K562 (cell line): ENCODE measurements at regions not wholly inside any gene's neighbourhood (a gene's known extent, or its start where the extent isn't known, plus 50 kb on each side); places are given as distances from the start of the nearest gene placed in this dataset.

Experiments used
- ATAC-seq: fragments of 200-7000 bp; cut with Tn5 transposase; 3 replicates; pipeline ENCODE4 v1.9.1; 2020; ENCODE audit warnings: moderate library complexity
- BruUV-seq: library from RNA; stranded (reverse); fragments of 400-500 nt; replicated peaks from 2 replicates; lab custom pipeline; 2021; lab: Mats Ljungman, UMichigan
- CTCF ChIA-PET: fragments of 300-600 bp; formaldehyde crosslinking; extraction: SDS; loops from one replicate; lab custom pipeline; 2021; ENCODE audit warnings: low intra/inter-chr PET ratio; lab: Yijun Ruan, JAX
- POLR2A ChIA-PET: fragments of 300-600, 350-650 bp; sonication (Branson Sonifier 250); formaldehyde crosslinking; extraction: SDS; loops from one replicate; lab custom pipeline; 2021; ENCODE audit warnings: antibody characterized with exemption, inconsistent platforms; lab: Yijun Ruan, JAX
- DNase-seq, 4 experiments: peaks; one replicate each; pipeline versions ENCODE4 v3.0.0 to v3.0.0-alpha.2; 2011 to 2018; ENCODE audit warnings: low spot score in 3 of 4, mixed read lengths in 3 of 4; ENCODE audit errors: extremely low read depth in 1 of 4
- FAIRE-seq: peaks from 2 replicates; lab custom pipeline; 2011; peaks lifted over from hg19 to GRCh38; lab: Jason Lieb, UNC
- H2AFZ ChIP-seq: 2 replicates; pipeline ENCODE4 v1.6.0; 2011; ENCODE audit warnings: low read depth, low read length, control low read depth, inconsistent platforms
- H3K27ac ChIP-seq: fragments of 200-600 bp; 3 replicates; pipeline ENCODE4 v1.8.0; 2011; ENCODE audit warnings: low read depth, mild to moderate bottlenecking, control low read depth, inconsistent platforms, low read length, moderate library complexity, mixed read lengths; ENCODE audit errors: extremely low read depth
- H3K27me3 ChIP-seq, 2 experiments: fragments of 300-600 bp in 1 of 2; 2 replicates in 1 of 2; 3 replicates in 1 of 2; pipeline versions ENCODE4 v1.6.0 to v1.8.0; 2011; ENCODE audit warnings: inconsistent platforms in 2 of 2, low read length in 2 of 2, mild to moderate bottlenecking in 1 of 2, mixed read lengths in 1 of 2, moderate library complexity in 1 of 2; ENCODE audit not compliant: control insufficient read depth in 2 of 2, insufficient read depth in 2 of 2
- H3K36me3 ChIP-seq: fragments of 300-600 bp; 3 replicates; pipeline ENCODE4 v1.8.0; 2011; ENCODE audit warnings: mild to moderate bottlenecking, low read length, inconsistent platforms; ENCODE audit not compliant: control insufficient read depth, insufficient read depth
- H3K4me1 ChIP-seq, 2 experiments: fragments of 200-600 bp in 1 of 2; replicated peaks in 1 of 2; 2 replicates in 1 of 2; 3 replicates in 1 of 2; pipeline versions ENCODE4 v1.5.1 to v1.8.0; 2011; ENCODE audit warnings: inconsistent platforms in 2 of 2, low read length in 2 of 2, mild to moderate bottlenecking in 1 of 2, mixed read lengths in 1 of 2, moderate library complexity in 1 of 2; ENCODE audit not compliant: control insufficient read depth in 2 of 2, insufficient read depth in 2 of 2
- H3K4me2 ChIP-seq: 2 replicates; pipeline ENCODE4 v1.6.1; 2011; ENCODE audit warnings: low read length, control low read depth, inconsistent platforms, mixed read lengths; ENCODE audit not compliant: insufficient read depth
- H3K4me3 ChIP-seq: fragments of 200-600 bp; sonication (generic), shearing (Covaris generic); 2 replicates; pipeline ENCODE4 v1.5.1; 2016; ENCODE audit warnings: control low read depth, inconsistent platforms
- H3K79me2 ChIP-seq: fragments of 200-600 bp; 3 replicates; pipeline ENCODE4 v1.8.0; 2011; ENCODE audit warnings: low read length, inconsistent platforms; ENCODE audit not compliant: control insufficient read depth, insufficient read depth
- H3K9ac ChIP-seq, 2 experiments: 2 replicates each; pipeline versions ENCODE4 v1.6.0 to v1.6.1; 2011; ENCODE audit warnings: low read depth in 2 of 2, low read length in 2 of 2, control low read depth in 1 of 2, inconsistent platforms in 1 of 2, mild to moderate bottlenecking in 1 of 2, mixed read lengths in 1 of 2; ENCODE audit not compliant: insufficient read depth in 1 of 2
- H3K9me1 ChIP-seq: one replicate; pipeline ENCODE4 v1.6.0; 2011; ENCODE audit warnings: inconsistent platforms, mild to moderate bottlenecking, low read length, moderate library complexity; ENCODE audit not compliant: control insufficient read depth, insufficient read depth
- H3K9me3 ChIP-seq: replicated peaks from 2 replicates; pipeline ENCODE4 v1.5.1; 2011; ENCODE audit warnings: low read depth, low read length, inconsistent platforms; ENCODE audit not compliant: control insufficient read depth, insufficient read depth
- H4K20me1 ChIP-seq: replicated peaks from 2 replicates; pipeline ENCODE4 v1.6.1; 2011; ENCODE audit warnings: low read length, inconsistent platforms, mixed read lengths; ENCODE audit not compliant: control insufficient read depth, insufficient read depth
- BRD4 ChIP-seq: fragments of 200-600 bp; sonication (generic); IDR thresholded peaks from 2 replicates; pipeline ENCODE4 v1.6.1; 2017; ENCODE audit warnings: inconsistent platforms
- CCAR2 ChIP-seq: fragments of 200-400 bp; formaldehyde crosslinking; IDR thresholded peaks from 2 replicates; pipeline ENCODE4 v1.6.1; 2017; ENCODE audit warnings: mild to moderate bottlenecking, low read depth, low read length
- EGR1 ChIP-seq: fragments of 450-650 bp; conservative IDR thresholded peaks from 2 replicates; pipeline ENCODE4 v1.6.1; 2017; ENCODE audit warnings: mild to moderate bottlenecking
- KAT7 ChIP-seq: sonication (generic); formaldehyde crosslinking; IDR thresholded peaks from 2 replicates; pipeline ENCODE4 v1.8.0; 2022; ENCODE audit warnings: missing genetic modification reagents, mild to moderate bottlenecking, borderline replicate concordance
- KDM4B ChIP-seq, 2 experiments: fragments of 450-650 bp in 1 of 2; sonication (generic) in 1 of 2; IDR thresholded peaks; 2 replicates each; pipeline ENCODE4 v1.6.1; 2016 to 2017; ENCODE audit warnings: borderline replicate concordance in 2 of 2, antibody characterized with exemption in 1 of 2, low read depth in 1 of 2, mild to moderate bottlenecking in 1 of 2
- KLF1 ChIP-seq: fragments of 450-650 bp; IDR thresholded peaks from 2 replicates; pipeline ENCODE4 v1.6.1; 2016; ENCODE audit warnings: missing genetic modification characterization, missing compliant biosample characterization
- LARP7 ChIP-seq: fragments of 450-650 bp; IDR thresholded peaks from 2 replicates; pipeline ENCODE4 v1.6.1; 2016
- MTA1 ChIP-seq: fragments of 450-650 bp; IDR thresholded peaks from 2 replicates; pipeline ENCODE4 v1.6.1; 2017; ENCODE audit warnings: borderline replicate concordance
- PHF20 ChIP-seq: fragments of 450-650 bp; IDR thresholded peaks from 2 replicates; pipeline ENCODE4 v1.6.1; 2018; ENCODE audit not compliant: partially characterized antibody
- RAD21 ChIP-seq, 2 experiments: fragments of 250-450 bp in 1 of 2; fragments of 450-650 bp in 1 of 2; sonication (Bioruptor Pico) in 1 of 2; formaldehyde crosslinking in 1 of 2; IDR thresholded peaks in 1 of 2; conservative IDR thresholded peaks in 1 of 2; 2 replicates each; pipeline versions ENCODE4 v1.4.0 to v1.8.0; 2020 to 2022; ENCODE audit warnings: mild to moderate bottlenecking in 2 of 2, moderate library complexity in 1 of 2
- RBBP5 ChIP-seq: fragments of 200-600 bp; sonication (generic); IDR thresholded peaks from 2 replicates; pipeline ENCODE4 v1.6.1; 2012; ENCODE audit warnings: borderline replicate concordance, mild to moderate bottlenecking, low read length, control low read depth, inconsistent platforms; ENCODE audit not compliant: insufficient read depth, poor library complexity, severe bottlenecking
- RBM14 ChIP-seq: fragments of 200-400 bp; formaldehyde crosslinking; IDR thresholded peaks from 2 replicates; pipeline ENCODE4 v1.6.1; 2018; ENCODE audit warnings: low read depth, mild to moderate bottlenecking, low read length, moderate library complexity, borderline replicate concordance; ENCODE audit not compliant: insufficient read depth
- TFAM ChIP-seq: fragments of 250-450 bp; sonication (Bioruptor Pico); conservative IDR thresholded peaks from 2 replicates; pipeline ENCODE4 v1.5.0; 2021; ENCODE audit warnings: mild to moderate bottlenecking, moderate library complexity
- THRAP3 ChIP-seq: fragments of 450-650 bp; IDR thresholded peaks from 2 replicates; pipeline ENCODE4 v1.6.1; 2016; ENCODE audit warnings: mild to moderate bottlenecking, inconsistent platforms, borderline replicate concordance
- ZNF551 ChIP-seq: fragments of 250-450 bp; sonication (Bioruptor Pico); IDR thresholded peaks from 2 replicates; pipeline ENCODE4 v1.5.0; 2021; ENCODE audit warnings: mild to moderate bottlenecking, moderate library complexity
- WGBS: fragments of 100-300 bp; shearing (Covaris generic); methylation state at CpG from one replicate; pipeline ENCODE4 v1.1.6; 2016; ENCODE audit warnings: low coverage, mixed read lengths; ENCODE audit not compliant: insufficient coverage; ENCODE audit errors: missing lambda C conversion rate; 5-methylcytosine and 5-hydroxymethylcytosine counted together
- in situ Hi-C: fragments of 300-500 bp; cut with MboI; formaldehyde crosslinking; loops from 4 replicates; pipeline ENCODE4 v1.15.0; 2018; ENCODE audit warnings: inconsistent platforms, mixed read lengths
- intact Hi-C: fragments of 100-400 bp; cut with micrococcal nuclease; formaldehyde crosslinking; loops from 2 replicates; pipeline ENCODE4 v1.14.2; 2022
- TF ChIP-seq, protein P1 (sequence below): fragments of 450-650 bp; IDR thresholded peaks from 2 replicates; pipeline ENCODE4 v1.6.1; 2016; ENCODE audit warnings: missing biosample characterization, missing genetic modification characterization
- TF ChIP-seq, protein P2 (sequence below): conservative IDR thresholded peaks from 2 replicates; pipeline ENCODE4 v1.6.1; 2011; ENCODE audit warnings: low read depth, mild to moderate bottlenecking, low read length; ENCODE audit not compliant: control insufficient read depth
- TF ChIP-seq, protein P3 (sequence below): fragments of 250-450 bp; sonication (Bioruptor Pico); IDR thresholded peaks from 2 replicates; pipeline ENCODE4 v1.4.0; 2020; ENCODE audit warnings: borderline replicate concordance

DNA sequence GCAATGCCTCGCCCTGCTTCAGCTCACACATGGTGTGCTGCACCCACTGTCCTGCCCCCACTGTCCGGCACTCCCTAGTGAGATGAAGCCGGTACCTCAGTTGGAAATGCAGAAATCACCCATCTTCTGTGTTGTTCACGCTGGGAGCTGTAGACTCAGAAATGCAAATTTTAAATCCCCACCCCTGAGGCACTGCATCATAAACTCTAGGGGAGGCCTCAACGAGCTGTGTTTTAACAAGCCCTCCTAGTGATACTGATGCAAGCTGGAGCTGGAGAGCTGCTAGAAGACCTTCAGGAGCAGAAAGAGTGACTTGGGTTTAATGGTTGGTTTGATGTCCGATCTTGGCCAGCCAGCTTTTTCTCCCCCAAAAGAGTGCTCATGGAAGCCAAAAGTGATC, 146.0 kb upstream of the MAST4 start:
- 2% methylated on average over 6 of the region's 6 CpGs for WGBS
- CTCF ChIA-PET = no interaction called here
- no peak overlapping the region for H3K27ac ChIP-seq
- no peak for ATAC-seq
- no peak overlapping the region for H3K9ac ChIP-seq
- H3K4me2 ChIP-seq = no peak overlapping the region
- H3K9me1 ChIP-seq = no peaks in the 10 kb centered on the region
- no peak for FAIRE-seq
- POLR2A ChIA-PET = no interaction called here
- H3K36me3 ChIP-seq = no peaks in the 10 kb centered on the region
- intact Hi-C loops = no loop called here
- H3K4me1 ChIP-seq = no peaks in the 10 kb centered on the region
- TF ChIP-seq, protein P1, sequence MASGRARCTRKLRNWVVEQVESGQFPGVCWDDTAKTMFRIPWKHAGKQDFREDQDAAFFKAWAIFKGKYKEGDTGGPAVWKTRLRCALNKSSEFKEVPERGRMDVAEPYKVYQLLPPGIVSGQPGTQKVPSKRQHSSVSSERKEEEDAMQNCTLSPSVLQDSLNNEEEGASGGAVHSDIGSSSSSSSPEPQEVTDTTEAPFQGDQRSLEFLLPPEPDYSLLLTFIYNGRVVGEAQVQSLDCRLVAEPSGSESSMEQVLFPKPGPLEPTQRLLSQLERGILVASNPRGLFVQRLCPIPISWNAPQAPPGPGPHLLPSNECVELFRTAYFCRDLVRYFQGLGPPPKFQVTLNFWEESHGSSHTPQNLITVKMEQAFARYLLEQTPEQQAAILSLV (tag) = no peak
- TF ChIP-seq, protein P2, sequence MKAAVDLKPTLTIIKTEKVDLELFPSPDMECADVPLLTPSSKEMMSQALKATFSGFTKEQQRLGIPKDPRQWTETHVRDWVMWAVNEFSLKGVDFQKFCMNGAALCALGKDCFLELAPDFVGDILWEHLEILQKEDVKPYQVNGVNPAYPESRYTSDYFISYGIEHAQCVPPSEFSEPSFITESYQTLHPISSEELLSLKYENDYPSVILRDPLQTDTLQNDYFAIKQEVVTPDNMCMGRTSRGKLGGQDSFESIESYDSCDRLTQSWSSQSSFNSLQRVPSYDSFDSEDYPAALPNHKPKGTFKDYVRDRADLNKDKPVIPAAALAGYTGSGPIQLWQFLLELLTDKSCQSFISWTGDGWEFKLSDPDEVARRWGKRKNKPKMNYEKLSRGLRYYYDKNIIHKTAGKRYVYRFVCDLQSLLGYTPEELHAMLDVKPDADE = no peak
- no peak for TF ChIP-seq KLF1
- TF ChIP-seq EGR1 = no peak
- no peak for TF ChIP-seq ZNF551 (CRISPR knock-in tag)
- TF ChIP-seq THRAP3 = no peak
- no peak for TF ChIP-seq RAD21 (CRISPR knock-in tag; conservative IDR thresholded peaks at IDR 0.05 in 1 of 2, IDR thresholded peaks at IDR 0.05 in 1 of 2)
- no peak for TF ChIP-seq TFAM (CRISPR knock-in tag)
- TF ChIP-seq RBBP5 = no peak
- TF ChIP-seq, protein P3, sequence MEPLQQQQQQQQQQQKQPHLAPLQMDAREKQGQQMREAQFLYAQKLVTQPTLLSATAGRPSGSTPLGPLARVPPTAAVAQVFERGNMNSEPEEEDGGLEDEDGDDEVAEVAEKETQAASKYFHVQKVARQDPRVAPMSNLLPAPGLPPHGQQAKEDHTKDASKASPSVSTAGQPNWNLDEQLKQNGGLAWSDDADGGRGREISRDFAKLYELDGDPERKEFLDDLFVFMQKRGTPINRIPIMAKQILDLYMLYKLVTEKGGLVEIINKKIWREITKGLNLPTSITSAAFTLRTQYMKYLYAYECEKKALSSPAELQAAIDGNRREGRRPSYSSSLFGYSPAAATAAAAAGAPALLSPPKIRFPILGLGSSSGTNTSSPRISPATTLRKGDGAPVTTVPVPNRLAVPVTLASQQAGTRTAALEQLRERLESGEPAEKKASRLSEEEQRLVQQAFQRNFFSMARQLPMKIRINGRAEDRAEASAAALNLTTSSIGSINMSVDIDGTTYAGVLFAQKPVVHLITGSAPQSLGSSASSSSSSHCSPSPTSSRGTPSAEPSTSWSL = no peak
- TF ChIP-seq BRD4 = no peak
- TF ChIP-seq PHF20 = no peak
- TF ChIP-seq KDM4B (IDR thresholded peaks at IDR 0.05; ENCODE audit: borderline replicate concordance in 2 of 2, low read depth in 1 of 2) = no peak
- no peak for TF ChIP-seq RBM14
- no peak for TF ChIP-seq MTA1
- no peak for TF ChIP-seq KAT7 (CRISPR knock-in tag)
- no peak for TF ChIP-seq LARP7
- no peak for TF ChIP-seq CCAR2
- TF ChIP-seq, all 486 proteins: peak for 0
- Histone ChIP-seq H2AFZ (no peak overlapping the region), H3K9me3 (no peaks in the 10 kb centered on the region), H3K4me3 (no peak overlapping the region), H3K27me3 (no peaks in the 10 kb centered on the region), H3K79me2 (no peaks in the 10 kb centered on the region), H4K20me1 (no peaks in the 10 kb centered on the region)
- DNase-seq = no peak
- no TSS peak for BruUV-seq
- in situ Hi-C loops = no loop called here
